Hippocampal formation (tissue), 2 donors: ENCODE measurements at regions not wholly inside any gene's neighbourhood (a gene's known extent, or its start where the extent isn't known, plus 50 kb on each side); places are given as distances from the start of the nearest gene placed in this dataset.

Experiments
- DNase-seq, 2 donors: peaks; one replicate each; lab custom pipeline; 2025; lab: John Stamatoyannopoulos, UW

DNA sequence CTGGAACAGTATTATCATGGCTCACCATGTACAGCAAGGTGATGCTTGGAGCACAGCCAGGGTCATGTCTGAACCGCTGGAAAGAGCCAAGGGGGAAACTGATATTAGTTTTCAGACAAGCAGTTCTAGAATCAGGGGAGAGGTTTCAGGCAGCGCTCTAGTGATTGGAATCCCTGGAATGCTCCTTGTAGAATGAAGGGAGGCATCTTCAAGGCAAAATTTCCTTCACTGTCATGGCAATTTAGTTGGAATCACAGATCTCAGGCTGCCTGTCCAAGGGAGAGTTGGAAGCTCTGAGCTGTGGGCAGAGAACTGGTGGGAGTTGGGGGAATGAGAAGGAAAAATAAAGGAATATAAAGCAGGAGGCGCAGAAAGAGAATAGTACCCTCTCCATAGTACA, 737.1 kb downstream of the PTPRU start:
- DNase-seq: no peak

DNA sequence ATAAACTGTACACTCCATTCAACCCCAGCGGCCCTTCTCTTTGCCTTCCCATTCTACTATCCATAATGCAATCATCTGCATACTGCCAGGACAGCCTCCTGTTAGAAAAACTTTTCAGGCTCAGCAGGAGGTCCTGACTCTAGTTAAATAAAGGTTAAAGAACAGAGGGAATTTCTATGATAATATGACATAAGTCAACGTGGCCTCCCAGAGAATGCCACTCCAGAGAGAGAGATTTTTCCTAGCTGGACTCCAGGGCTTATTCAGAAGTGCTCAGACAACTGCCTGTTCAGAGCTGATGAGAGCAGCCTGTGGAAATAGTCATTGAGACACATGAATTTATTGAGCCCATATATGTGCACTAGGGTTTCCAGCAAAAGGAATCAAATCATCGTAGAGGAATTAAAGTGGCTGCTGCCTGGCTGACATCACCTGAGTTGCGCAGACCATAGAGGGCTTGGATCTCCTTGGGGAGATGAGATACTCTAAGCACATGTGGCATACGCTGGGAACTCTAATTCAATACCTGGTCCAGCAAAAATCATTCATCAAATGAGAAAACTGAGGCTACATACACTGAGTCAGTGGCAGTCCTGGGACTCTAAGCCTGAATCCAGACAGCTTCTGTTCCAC, 736.2 kb downstream of the PTPRU start:
- no peak for DNase-seq

DNA sequence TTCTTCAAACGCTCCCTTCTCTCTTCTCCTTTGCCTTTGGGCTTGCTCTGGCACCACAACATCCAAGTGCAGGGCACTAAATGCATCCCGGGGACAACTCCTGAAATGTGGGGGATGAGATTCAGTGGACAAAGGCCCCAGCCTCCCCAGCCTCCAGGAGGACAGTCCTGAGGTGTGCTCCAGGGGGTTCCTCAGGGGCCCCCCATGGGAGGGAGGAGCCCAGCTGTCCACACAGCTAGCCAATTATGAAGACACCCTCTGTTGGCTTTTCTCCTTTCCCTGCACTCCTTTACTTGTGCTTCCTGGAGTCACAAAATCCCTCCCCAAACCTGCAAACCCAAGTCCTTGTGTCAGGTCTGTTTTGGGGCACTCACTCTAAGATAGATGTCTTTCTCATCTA, 735.4 kb downstream of the PTPRU start:
- no peak for DNase-seq

DNA sequence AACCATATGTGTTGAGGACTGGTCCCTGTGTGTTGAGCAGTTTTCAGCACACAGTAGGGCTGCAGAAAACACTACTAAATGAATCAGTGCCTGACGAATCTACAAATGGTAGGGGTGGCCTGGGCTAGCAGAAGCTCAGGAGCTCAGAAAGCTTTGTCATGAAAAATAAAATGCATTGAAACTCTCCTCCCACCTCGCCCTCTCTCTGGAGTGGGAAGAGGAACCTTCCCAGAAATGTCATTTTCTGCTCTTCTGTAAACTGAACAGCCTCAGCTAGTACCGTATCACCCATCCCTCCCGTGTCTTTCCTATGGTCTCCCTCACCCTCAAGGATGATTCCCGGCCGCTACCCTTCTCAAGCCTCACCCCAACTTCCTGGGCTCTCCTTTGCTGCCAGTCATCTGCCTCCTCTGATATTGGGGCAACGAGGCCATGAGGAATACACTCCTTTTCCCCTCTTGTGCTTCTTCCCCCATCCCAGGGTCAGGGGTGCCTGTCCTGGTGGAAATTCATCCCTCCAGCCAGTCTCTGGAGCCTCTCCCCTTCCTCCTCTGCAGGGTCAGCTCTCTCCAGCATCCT, 734.5 kb downstream of the PTPRU start:
- DNase-seq: no peak

DNA sequence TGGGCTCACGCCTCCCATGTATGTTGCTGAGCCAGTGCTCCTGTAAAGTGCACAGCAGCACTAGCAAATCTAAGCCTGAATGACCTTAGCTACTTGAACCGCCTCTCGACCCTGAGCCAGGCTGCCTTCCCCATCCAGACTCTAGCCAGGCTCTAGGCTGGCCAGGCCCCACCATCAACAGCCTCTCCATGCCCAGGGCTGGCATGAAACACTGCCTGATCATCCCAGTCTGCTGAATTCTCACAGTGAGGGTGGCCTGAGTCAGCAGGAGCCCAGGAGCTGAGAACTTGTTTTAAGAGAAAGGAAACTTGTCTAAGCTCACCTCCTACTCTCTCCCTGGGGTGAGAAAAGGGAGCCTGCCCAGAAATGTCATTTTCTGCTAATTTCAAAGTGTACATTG, 733.3 kb downstream of the PTPRU start:
- no peak for DNase-seq

DNA sequence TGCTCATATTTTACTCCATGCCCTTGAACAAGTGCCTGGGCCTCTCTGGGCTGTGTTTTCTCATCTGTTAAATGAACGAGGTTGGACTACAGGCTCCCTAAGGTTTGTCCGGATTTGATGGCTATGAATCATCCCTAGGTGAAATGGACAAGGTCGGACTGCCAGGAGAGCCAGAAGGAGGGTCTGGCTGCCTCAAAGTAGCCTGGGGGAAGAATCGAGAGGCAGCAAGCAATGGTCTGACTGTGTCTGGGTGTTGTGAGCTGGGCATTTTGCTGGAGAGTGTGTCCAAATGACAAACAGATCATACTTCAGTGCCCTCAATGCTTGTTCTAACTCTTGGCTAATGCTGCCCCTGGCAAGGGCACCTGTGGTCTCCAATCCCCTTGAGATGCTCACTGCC, 730.9 kb downstream of the PTPRU start:
- no peak for DNase-seq

DNA sequence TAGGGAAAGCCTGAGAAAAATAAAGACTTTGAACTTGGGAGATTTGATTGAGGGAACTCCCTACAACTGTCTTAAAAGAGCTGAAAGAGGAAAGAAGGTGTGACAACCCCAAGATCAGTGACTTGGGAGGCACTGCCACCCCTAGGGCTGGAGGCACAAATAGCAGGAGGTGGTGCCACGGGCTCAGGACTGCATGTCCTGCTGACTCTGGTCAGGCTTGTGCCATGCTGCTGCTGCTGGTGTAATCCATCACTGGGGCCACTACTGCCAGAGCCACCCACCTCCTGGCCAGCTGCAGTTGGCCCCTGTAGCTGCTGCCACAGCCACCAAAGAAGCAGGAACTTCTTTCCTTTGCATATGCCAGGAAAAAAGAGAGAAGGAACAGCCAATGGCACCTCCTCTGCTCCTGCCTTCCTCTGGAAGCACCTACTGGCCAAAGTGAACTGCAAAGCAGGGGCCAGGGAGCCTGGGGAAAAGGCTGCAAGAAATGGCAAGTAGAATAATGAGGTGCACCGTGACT, 730.3 kb downstream of the PTPRU start:
- DNase-seq: no peak

DNA sequence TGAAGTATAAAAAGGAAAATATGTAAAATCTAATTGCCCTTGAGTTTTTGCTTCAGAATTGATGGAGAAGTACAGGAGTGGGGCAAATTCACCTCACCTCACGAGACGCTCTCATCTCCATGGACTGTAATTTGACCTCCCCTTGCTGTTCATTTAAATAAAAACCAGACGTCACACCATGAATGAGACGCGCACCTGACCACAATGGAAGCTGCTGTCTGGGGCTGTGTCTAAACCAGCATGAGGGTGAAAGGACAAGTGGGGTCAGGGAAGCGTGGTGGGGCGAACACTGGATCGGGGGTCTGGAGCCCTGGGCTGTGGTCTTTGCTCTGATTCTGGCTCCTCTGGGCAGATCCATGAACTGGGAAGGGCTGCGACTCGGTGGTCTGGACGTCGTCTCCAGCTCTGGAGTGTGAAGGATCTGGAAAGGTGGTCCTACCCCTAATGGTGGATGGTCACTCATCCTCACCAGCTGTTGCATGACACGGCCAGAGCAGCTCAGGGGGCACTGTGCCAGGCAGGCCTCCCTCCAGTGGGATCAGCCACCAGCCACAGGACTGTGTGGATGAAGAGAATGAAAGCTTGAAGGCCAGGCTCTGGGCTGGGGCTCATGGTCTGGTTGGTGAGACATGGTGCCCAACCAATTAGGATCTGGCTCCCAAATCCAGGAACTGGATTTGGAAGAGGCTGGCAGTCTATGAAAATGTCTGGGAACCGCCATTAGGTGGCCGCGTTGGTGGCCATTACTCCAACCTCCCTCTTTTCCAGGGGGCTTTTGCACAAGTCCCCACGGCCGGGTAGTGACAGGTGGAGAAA, 728.6 kb downstream of the PTPRU start:
- no peak for DNase-seq

DNA sequence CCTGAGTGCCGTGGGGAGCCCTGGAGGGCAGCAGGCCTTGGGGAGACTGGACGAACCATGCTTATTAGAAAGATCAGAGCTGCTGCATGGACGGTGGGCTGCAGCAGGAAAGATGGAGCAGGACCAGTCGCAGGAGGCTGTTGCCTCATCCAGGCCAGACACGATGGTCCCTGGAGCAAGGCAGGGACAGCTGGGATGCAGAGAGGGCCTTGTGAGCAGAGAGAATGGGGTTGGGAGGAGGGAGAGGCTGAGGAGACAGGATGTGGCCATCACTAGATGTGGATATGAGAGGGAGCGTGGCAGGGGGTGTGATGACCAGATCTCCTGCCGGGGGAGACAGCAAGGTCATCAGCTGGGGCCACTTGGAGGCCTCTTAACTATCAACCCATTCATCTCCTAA, 727.6 kb downstream of the PTPRU start:
- DNase-seq: no peak

DNA sequence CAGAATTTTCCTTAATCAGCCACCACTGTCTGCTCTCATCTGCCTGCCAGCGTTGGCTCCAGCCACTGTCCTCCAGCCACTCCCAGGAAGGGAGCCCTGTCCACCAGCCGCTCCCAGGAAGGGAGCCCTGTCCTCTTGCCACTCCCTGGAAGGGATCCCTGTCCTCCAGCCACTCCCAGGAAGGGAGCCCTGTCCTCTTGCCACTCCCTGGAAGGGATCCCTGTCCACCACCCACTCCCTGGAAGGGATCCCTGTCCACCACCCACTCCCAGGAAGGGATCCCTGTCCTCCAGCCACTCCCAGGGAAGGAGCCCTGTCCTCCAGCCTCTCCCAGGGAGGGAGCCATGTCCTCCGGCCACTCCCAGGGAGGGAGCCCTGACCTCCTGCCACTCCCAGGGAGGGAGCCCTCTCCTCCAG, 726.5 kb downstream of the PTPRU start:
- DNase-seq: no peak

DNA sequence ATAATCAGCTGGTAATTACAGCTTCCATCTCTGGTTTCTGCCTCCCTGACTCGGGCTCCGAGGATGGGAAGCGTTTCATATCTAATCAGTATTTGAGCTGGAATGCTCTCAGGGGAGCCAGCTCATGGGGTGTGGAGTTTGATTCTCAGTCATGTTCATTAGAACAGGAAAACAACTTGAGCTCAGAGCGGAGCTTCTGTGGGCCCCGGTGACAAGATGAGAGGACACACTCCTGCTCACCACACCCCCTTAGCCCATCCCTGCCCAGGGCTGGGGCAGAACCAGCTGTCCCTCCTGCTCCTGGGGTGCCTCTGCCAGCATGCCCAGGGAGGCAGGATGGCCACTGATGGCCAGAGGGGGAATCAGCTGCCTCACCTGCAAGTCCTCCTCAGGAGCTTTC, 726.0 kb downstream of the PTPRU start:
- DNase-seq: no peak

DNA sequence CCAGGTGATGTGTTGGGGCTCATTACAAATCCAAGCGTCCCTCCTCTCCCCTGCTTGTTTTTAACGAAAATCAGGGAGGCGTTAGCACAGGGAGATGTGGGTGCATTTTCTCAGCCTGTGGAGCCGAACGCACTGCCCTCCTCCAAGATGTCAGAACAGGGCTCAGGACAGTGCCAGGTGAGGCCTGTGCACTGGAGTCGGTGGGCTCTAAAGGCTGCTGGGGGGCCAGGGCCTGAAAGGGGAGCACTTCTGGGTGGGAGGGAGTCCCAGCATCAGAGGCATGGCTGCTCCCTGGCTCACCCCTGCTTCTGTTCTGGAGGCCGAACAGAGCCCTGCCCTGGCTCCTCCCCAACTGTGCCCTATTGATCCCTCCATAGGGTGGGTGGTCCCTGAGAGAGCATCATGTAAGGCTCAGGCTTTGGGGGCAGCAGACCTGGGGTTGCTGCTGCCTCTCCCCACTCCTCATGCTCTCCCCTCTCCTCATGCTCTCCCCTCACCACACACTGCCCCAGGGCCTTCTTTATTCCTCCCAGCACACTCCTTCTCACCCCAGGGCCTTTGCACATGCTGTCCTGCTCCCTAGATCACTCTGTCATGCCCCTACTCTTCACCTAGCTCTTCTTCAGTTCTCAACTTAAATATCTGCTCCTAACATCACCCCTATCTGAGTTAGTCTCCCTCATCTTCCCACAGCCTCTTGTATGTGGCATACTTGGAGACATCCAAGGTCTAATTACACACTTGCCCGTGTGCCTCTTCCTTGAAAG, 725.2 kb downstream of the PTPRU start:
- no peak for DNase-seq

DNA sequence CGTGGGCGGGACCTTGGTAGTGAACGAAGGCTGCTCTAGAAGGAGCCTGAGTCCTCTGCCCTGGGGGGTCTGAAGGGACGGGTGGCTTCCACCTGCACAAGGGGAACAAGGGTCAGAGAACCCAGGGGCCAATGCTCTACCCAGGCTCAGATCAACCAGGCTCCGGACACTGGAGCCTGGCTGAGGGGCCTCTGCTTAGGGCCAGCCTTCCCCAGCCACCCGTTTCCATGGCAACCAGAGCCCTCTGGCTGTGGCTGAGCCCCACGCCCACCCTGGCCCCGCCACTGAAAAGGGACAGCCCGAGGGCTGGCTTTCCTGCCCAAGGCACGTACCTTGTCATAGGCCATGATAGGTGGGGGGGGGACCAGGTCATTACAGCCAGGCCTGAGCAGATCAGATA, 724.6 kb downstream of the PTPRU start:
- DNase-seq: no peak

DNA sequence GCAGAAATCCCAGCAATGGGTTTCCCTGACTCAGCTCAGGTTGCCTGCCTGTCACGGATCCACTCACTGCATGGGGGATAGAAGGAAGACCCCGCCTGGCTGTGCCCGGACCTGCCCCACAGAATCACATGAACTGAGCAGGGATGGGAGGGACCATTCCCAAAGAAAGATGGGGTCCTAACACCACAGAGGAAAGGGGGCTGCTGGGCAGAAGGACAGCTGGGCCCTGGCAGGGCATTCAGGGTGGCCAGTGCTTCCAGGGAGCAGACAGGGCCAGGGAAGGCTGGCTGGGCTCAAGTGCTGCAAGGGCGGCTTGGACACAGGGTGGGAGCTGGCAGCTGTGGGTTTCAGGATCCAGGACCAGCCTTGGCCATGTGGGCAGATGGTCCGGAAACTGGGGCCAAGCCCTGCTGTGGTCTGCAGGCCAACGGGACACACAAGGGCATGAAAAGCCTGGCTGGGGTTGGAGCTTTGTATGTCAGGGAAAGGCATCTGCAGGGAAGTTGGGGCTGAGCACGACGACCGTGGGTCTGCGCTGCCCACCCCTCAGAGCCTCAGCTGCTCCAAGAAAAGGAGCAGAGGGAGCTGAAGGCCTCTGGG, 723.9 kb downstream of the PTPRU start:
- no peak for DNase-seq

DNA sequence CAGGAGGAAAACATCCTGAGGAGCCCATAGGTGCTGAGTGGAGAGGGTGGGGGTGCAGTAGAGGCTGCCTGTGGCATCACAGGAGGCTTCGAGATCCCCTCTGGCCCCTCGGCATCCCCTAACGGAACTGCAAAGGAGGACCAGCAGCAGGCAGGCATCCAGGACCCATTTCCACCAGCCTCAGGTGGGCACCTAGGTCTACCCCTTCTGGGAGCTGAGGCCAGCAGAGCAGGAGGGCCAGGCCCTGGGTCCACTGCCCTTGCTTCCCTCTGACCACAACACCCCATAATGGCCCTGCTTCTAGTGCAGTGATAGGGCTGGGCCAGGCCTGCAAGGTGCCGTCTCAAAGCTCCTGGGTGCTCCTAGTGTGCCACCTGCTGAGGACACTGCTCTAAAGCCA, 723.0 kb downstream of the PTPRU start:
- no peak for DNase-seq

DNA sequence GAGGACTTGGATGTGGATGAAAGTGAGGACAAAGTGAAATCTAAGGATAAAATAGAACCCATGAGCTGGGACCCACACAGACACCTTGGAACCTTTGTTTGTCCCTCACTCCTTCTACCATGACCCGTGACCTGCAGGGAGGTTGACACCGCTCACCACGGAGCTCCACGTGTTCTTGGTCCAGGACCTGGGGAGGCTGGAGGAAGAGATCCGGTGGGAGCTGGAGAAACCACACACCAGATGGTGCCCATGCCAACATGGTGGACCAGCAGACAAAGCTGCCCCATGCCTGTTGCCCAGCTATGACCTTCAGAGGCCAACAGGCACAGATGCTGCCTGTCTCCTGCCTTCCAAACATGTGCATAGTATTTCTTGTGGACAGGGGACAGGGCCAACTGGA, 721.9 kb downstream of the PTPRU start:
- DNase-seq: no peak

DNA sequence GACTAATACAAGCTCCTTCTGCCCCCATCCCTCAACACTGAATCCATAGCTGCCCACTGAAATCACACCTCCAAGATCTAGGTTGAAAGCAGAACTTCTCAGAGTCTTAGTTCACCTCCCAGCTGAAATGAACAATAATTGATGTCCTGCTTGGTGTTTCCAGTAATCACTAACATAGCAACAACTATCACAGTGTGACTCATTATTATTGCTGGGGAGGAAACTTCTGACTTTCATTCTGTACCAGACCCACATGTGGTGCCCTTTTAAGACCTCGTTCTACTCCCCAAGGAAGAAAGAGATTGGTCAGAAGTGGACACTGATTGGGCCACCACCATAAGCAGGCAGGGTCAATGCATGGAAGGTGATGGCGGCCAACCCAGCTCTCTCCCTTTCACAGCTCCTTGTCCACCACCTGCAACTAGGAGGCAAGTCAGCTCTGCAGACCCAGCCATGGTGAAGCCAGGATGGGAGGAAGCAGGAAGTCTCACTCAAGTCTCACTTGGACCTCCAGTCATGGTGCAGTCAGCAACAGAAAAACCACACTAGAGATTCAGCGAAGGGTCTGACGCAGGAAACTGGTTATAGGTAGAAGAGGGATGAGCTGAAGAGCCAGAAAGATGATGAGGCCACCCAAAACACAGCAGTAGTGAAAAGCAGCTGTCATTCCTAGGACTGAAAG, 720.2 kb downstream of the PTPRU start:
- DNase-seq: no peak

DNA sequence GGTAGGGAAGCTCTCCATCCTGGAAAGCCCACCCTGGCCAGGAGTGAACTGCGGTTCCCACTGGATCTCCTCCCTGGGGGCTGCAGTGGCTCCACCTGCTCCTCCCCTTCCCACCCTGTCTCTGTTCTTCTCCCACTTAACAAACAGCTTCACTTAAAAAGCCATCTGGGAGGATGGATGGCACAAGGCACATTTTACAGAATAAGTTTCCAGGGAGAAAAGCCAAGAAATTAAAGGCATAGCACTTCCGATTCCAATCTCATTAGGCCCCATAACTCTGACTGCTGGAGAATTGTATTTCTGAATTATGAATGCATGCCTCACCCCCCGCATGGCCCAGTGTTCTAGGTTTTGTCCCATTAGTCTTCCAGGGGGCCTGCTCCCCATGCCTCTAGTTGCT, 718.3 kb downstream of the PTPRU start:
- no peak for DNase-seq

DNA sequence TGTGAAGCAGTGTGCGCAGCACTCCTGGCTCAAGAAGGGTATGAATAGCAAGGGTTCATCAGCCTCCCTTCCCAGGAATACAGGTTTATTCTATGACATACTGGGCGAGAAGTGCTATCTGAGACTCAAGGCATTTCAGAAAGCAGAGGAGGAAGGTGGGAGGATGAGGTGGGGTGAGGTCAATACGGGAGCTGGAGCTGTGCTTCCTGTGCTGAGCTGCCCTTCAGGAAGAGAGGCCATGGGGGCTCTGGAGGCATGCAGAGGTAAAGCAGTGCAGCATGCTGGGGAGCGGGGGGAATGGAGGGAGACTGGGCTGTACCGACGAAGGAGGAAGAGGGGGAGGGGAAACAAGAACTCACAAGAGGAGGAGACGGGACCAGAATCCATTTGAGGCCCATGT, 717.6 kb downstream of the PTPRU start:
- DNase-seq: no peak

DNA sequence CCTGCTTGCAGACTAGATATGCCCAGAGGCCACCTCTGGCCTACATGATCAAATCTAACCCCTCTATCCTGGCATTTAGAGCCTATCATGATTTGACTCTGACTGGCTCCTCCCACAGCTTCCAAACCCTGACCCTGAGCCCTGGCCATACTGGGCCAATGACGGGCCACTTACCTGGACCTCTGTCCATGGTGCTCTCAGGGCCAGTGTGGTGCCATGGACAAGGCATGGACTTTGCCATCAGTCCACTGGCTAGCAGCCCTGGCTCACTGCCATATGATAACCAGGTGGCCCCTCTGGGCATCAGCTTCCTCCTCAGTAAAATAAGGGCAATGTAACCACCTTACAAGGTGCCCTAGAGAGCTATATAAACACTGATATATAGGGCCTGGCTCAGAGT, 713.4 kb downstream of the PTPRU start:
- no peak for DNase-seq

DNA sequence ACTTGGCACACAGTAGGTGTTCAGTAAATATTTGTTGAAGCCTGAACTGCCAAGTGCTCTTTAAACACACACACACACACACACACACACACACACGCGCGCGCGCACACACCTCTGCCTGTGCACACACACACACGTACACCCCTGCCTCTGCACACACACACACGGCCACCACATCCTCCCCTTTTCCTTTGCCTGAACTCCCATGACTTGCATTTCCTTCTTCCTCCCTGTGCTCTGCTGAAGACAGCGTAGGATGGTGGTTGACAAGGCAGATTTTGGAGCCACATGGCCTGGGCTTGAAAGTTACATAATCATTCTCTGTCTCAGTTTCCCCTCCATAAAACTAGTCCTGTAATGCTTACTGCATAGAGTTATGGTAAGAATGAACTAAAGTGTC, 712.3 kb downstream of the PTPRU start:
- DNase-seq: no peak
